ENCODE measurements at regions not wholly inside any gene's neighbourhood (a gene's known extent, or its start where the extent isn't known, plus 50 kb on each side); places are given as distances from the start of the nearest gene placed in this dataset.

GRCh38 chr2:19810148-19810547, 91.6 kb downstream of the TTC32 start:
- TF ChIP-seq CTCF (IDR thresholded peaks at IDR 0.05 in 8 of 11, conservative IDR thresholded peaks at IDR 0.05 in 3 of 11) = no peak
- no peak for TF ChIP-seq POLR2A (IDR thresholded peaks at IDR 0.05)
- no peak for TF ChIP-seq POLR2AphosphoS5 (IDR thresholded peaks at IDR 0.05)
